GM23248 (cell line): ENCODE measurements at regions not wholly inside any gene's neighbourhood (a gene's known extent, or its start where the extent isn't known, plus 50 kb on each side); places are given as distances from the start of the nearest gene placed in this dataset.

Experiments used
- EZH2 ChIP-seq: fragments of 200-600 bp; sonication (generic); IDR thresholded peaks from 2 replicates; pipeline ENCODE4 v1.6.1; 2018; ENCODE audit warnings: antibody characterized with exemption, mild to moderate bottlenecking; ENCODE audit not compliant: insufficient read depth, poor library complexity, severe bottlenecking
- EZH2phosphoT487 ChIP-seq: fragments of 200-600 bp; sonication (generic); IDR thresholded peaks from 2 replicates; pipeline ENCODE4 v1.6.1; 2018; ENCODE audit warnings: antibody characterized with exemption, moderate library complexity, mild to moderate bottlenecking, low read depth; ENCODE audit not compliant: insufficient read depth

- TF ChIP-seq EZH2 = no peak
- TF ChIP-seq EZH2phosphoT487 = no peak
Measured at GRCh38 chr5:103804711-103805110, 242.1 kb upstream of the NUDT12 start.
